ENCODE measurements at regions not wholly inside any gene's neighbourhood (a gene's known extent, or its start where the extent isn't known, plus 50 kb on each side); places are given as distances from the start of the nearest gene placed in this dataset.
"Not testable (repeated sequence)": the region's sequence is repeated elsewhere in the genome, so short reads cannot be mapped to it uniquely, and the experiment has no call there.

DNA sequence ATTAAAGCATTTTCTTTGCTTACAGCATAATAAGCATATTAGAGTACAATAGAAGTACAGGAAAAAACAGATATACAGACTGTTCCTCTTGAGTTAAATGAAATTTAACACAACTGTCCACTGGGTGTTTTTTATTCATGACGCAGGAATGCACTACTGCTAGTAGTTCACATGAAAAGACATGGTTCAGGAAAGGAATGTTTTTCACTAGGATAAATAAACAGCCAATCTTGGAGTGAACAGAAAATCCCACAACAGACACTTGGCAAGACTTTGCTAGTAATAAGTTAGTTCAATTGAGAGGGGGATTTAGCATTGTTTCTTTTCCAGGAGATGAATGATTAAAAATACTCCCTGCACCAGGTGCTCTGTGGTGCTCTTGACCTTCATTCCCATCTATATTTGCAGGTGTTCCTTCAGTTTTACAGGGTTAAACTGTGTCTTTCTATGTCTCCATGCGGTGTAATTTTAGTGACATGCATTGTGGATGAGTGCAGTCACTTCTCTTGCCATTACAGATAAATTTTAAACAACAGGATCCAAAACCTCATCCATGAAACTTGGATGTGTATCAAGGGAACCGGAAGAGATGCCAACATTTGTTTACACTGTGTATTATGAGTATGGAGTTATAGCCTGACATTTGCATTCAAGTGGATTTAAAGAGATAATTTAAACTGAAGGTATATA lies 796.6 kb downstream of the DSC3 start:
- DNase-seq (ENCODE audit: low read depth in 3 of 3, low spot score in 2 of 3): no peak

- no peak for DNase-seq (ENCODE audit: low read depth in 3 of 3, low spot score in 2 of 3)
These were observed 807.8 kb downstream of the DSC3 start for GRCh38 chr18:30234755-30235154.

DNA sequence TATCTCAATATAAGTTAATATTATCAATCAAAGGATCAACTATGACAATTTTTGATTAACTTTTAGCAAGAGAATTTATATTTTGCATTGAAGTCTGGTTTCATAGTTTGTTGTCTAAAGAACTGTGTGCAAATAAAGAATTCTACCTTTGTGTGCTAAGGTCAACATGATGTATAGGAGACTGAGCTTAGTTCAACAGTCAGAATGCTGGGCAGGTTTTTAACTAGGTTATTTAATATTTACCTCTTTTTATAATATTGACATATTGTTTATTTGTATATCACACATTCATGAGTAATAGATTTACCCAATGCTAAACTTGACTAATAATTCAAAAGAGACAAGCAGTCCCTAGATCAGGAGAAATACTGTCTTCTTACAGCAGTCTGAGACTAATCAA lies 831.4 kb downstream of the DSC3 start:
- no peak for DNase-seq (ENCODE audit: low read depth in 3 of 3, low spot score in 2 of 3)

DNA sequence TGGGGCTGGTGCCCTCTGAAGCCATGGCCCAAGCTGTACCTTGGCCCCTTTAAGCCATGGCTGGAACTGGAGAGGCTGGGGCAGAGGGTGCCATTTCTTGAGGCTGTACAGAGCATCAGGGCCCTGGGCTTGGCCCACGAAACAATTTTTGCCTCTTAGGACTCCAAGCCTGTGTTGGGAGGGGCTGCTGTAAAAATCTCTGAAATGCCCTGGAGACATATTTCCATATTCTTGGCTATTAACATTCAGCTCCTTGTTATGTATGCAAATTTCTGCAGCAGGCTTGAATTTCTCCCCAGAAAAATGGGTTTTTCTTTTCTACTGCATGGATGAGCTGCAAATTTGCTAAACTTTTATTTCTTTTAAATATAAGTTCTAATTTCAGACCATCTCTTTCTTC lies 834.0 kb downstream of the DSC3 start:
- DNase-seq (ENCODE audit: low read depth in 3 of 3, low spot score in 2 of 3): no peak

GRCh38 chr18:30192216-30192615 lies 850.3 kb downstream of the DSC3 start:
- DNase-seq (ENCODE audit: low read depth in 3 of 3, low spot score in 2 of 3): no peak

DNA sequence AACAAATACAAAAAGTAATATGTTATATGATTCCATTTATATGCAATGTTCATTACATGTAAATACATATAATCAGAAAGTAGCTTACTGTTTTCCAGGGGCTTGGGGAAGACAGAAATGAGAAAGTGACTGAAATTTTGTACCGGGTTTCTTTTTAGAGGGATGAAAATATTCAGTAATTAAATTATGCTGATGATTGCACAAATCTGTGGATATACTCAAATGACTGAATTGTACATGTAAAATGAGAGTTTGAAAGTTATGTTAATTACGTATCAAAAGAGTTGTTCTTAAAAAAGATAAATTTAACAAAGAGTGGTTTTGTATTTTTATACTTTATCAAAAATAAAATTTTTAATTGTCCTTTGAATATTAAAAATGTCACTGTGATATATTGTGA lies 856.3 kb downstream of the DSC3 start:
- no peak for DNase-seq (ENCODE audit: low read depth in 3 of 3, low spot score in 2 of 3)

- no peak for DNase-seq (ENCODE audit: low read depth in 3 of 3, low spot score in 2 of 3)
These were observed 865.5 kb downstream of the DSC3 start for GRCh38 chr18:30177056-30177455.

GRCh38 chr18:30175621-30176225 lies 866.8 kb downstream of the DSC3 start:
- no peak for DNase-seq (ENCODE audit: low read depth in 3 of 3, low spot score in 2 of 3)

DNA sequence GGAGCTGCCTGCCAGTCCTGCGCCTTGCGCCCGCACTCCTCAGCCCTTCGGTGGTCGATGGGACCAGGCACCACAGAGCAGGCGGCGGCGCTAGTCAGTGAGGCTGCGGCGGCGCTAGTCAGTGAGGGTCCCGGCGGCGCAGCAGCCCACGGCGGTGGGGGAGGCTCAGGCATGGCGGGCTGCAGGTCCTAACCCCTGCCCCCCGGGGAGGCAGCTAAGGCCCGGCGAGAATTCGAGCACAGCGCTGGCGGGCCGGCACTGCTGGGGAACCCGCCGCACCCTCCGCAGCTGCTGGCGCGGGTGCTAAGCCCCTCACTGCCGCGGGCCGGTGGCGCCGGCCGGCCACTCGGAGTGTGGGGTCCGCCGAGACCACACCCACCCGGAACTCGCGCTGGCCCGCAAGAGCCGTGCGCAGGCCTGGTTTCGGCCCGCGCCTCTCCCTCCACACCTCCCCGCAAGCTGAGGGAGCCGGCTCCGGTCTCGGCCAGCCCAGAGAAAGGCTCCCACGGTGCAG lies 867.4 kb downstream of the DSC3 start:
- no peak for DNase-seq (ENCODE audit: low read depth in 3 of 3, low spot score in 2 of 3)

GRCh38 chr18:30163573-30163972 lies 879.0 kb downstream of the DSC3 start:
- no peak for DNase-seq (ENCODE audit: low read depth in 3 of 3, low spot score in 2 of 3)

GRCh38 chr18:30160124-30160523 lies 882.4 kb downstream of the DSC3 start:
- no peak for DNase-seq (ENCODE audit: low read depth in 3 of 3, low spot score in 2 of 3)

GRCh38 chr18:30150586-30151250 lies 891.8 kb downstream of the DSC3 start:
- peak; percentile 24 to 63 (median 32) for DNase-seq (ENCODE audit: low read depth in 3 of 3, low spot score in 2 of 3)

DNA sequence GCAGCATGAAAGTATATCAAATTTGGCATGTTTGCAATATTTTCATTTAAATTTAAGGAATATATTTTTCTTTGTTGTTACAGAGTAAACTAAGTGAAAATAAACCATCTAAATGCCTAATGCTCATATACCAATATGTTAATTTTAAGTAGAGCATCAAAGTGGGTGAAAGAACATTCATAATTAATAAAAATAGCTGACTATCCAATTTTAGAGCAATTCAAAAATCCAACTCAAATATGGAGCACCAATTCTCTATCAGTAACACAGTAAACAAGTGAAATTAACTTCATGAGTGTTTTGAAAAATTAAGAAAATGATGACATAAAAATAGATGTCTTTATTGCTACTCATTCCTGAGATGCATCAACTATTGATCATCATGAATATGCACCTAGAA lies 893.0 kb downstream of the DSC3 start:
- DNase-seq (ENCODE audit: low read depth in 3 of 3, low spot score in 2 of 3): no peak

DNA sequence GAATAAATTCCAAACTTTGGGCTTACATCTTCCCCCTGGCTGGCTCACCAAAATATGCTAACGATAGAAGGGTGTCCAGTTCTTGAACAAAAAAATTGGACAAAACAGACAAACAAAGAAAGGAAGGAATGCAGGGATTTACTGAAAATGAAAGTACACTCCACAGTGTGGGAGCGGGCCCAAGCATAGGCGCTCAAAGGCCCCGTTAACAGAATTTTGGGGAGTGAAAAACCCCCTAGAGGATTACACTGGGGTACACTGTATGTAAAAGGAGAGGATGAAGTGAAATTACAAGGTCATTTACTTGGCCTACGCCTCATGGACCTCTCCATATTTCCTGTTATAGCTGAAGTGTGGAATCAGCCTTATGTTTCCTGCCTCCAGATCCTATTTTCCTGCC lies 899.7 kb downstream of the DSC3 start:
- DNase-seq (ENCODE audit: low read depth in 3 of 3, low spot score in 2 of 3): no peak

DNA sequence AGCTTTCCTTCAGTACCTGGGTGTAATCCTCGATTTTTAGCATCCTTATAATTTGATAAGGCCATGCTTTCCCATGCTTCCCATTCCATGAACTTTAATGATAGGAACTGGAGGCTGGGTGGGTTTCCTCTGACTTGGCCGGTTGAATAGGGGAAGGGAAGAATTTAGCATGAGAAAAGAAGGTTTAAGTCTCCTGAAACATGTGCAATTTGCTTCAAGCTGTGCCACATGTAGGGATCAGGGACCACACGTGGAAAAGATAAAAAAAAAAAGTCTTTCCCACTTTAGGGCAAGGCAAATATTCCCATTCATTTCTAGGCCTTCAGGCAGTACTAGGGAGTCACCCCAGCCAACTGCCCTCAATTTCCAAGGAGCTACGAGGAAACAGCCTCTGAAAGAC lies 900.3 kb downstream of the DSC3 start:
- DNase-seq (ENCODE audit: low read depth in 3 of 3, low spot score in 2 of 3): no peak

DNA sequence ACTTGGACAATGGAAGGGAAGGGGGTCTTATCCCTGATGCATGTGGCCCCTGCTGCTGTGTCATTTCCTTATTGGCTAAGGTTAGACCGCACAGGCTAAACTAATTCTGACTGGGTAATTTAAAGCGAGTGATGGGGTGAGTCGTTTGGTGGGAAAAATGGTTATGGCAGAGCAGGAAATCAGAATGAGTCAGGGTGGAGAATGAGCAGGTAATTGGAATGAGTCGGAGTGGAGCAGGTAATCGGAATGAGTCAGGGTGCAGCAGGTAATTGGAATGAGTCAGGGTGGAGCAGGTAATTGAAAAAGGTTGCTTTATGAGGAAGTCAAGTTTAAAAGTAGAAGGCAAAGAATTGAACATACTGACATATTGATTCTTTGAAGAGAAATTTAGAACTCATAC lies 901.0 kb downstream of the DSC3 start:
- DNase-seq (ENCODE audit: low read depth in 3 of 3, low spot score in 2 of 3): not testable (repeated sequence)

- DNase-seq (ENCODE audit: low read depth in 3 of 3, low spot score in 2 of 3): no peak
These were observed 902.8 kb downstream of the DSC3 start for GRCh38 chr18:30139631-30140287.

GRCh38 chr18:30135938-30136337 lies 906.6 kb downstream of the DSC3 start:
- DNase-seq (ENCODE audit: low read depth in 3 of 3, low spot score in 2 of 3): no peak

DNA sequence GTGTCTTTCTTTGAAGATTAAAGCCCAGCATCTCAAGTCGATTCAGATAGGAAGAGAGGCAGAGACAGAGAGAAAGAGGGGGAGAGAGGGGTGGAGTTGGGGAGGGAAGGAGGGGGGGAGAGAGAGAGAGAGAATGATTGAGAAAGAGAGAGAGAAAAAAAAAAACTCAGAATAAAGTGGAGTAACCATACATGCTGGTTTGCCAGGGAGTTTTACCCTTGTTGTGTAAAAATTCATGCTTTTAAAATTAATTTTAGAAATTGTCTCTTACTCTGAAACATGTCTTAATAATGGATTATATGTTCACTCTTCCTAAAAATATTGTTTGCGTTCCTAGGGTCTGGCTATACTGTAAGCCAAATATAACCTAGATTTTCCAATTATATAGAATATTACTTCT lies 908.5 kb downstream of the DSC3 start:
- DNase-seq (ENCODE audit: low read depth in 3 of 3, low spot score in 2 of 3): no peak

DNA sequence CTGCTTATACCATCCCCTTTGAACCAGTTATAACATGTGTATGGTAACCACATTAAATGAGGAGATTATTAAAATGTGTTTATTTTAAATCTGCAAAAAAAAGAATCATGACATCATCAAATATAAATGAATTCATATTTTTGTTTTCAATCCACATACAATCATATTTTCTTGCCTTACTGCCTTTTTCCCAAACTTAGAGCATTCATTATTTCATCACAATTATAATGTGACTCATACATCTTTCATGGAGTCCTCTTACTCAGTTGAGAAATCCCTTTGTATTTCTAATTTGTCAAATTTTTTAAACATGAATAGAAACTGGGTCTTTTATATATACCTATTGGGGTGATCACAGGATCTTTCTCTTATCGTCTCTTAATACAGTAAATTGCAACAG lies 909.6 kb downstream of the DSC3 start:
- DNase-seq (ENCODE audit: low read depth in 3 of 3, low spot score in 2 of 3): no peak

- DNase-seq (ENCODE audit: low read depth in 3 of 3, low spot score in 2 of 3): no peak
These were observed 921.1 kb downstream of the DSC3 start for GRCh38 chr18:30121397-30121796.

DNA sequence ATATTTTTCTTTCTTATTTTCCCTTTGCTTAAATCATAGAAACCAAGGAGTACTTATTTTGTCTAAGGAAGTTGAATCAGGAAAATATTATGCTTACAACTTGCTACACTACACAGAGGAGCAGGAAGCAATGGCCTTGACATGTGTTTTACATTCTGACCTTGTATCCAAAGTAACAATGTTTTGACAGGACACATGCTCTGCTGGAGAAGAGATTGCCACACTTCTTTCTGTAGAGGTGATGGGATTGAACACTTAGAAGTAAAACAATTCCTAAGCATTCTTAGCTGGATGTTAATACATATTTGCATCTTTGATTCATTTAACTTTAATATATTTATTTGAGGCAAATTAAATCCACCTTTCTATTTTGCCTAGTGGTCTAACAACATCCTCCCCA lies 929.1 kb downstream of the DSC3 start:
- DNase-seq (ENCODE audit: low read depth in 3 of 3, low spot score in 2 of 3): no peak
